DMS79 (cell line): ENCODE measurements at regions not wholly inside any gene's neighbourhood (a gene's known extent, or its start where the extent isn't known, plus 50 kb on each side); places are given as distances from the start of the nearest gene placed in this dataset.

Experiments used
- DNase-seq: peaks from one replicate; lab custom pipeline; 2025; lab: John Stamatoyannopoulos, UW

- DNase-seq: no peak
These were observed 167.8 kb downstream of the RAB28 start for GRCh38 chr4:13316354-13316753.

GRCh38 chr4:13313856-13314255 is 170.3 kb downstream of the RAB28 start:
- no peak for DNase-seq

- no peak for DNase-seq
These were observed 171.9 kb downstream of the RAB28 start for GRCh38 chr4:13312264-13312663.

GRCh38 chr4:13309751-13310150 is 174.4 kb downstream of the RAB28 start:
- no peak for DNase-seq

- DNase-seq: no peak
These were observed 177.8 kb downstream of the RAB28 start for GRCh38 chr4:13306356-13306755.

- DNase-seq: no peak
These were observed 181.3 kb downstream of the RAB28 start for GRCh38 chr4:13302876-13303275.

- no peak for DNase-seq
These were observed 184.8 kb downstream of the RAB28 start for GRCh38 chr4:13299343-13299742.

GRCh38 chr4:13298655-13299054 is 185.5 kb downstream of the RAB28 start:
- no peak for DNase-seq

- DNase-seq: no peak
These were observed 187.2 kb downstream of the RAB28 start for GRCh38 chr4:13296986-13297385.

GRCh38 chr4:13294961-13295605 is 189.1 kb downstream of the RAB28 start:
- no peak for DNase-seq

GRCh38 chr4:13292372-13292771 is 191.8 kb downstream of the RAB28 start:
- DNase-seq: no peak

- DNase-seq: no peak
These were observed 194.7 kb downstream of the RAB28 start for GRCh38 chr4:13289391-13289790.

- no peak for DNase-seq
These were observed 198.8 kb downstream of the RAB28 start for GRCh38 chr4:13285336-13285735.

GRCh38 chr4:13284932-13285331 is 199.2 kb downstream of the RAB28 start:
- DNase-seq: no peak

- no peak for DNase-seq
These were observed 207.8 kb downstream of the RAB28 start for GRCh38 chr4:13276357-13276756.

GRCh38 chr4:13268703-13269102 is 215.4 kb downstream of the RAB28 start:
- no peak for DNase-seq

GRCh38 chr4:13268165-13268564 is 216.0 kb downstream of the RAB28 start:
- DNase-seq: no peak

- no peak for DNase-seq
These were observed 217.0 kb downstream of the RAB28 start for GRCh38 chr4:13267091-13267490.

GRCh38 chr4:13266687-13267086 is 217.5 kb downstream of the RAB28 start:
- no peak for DNase-seq

GRCh38 chr4:13263967-13264525 is 220.1 kb downstream of the RAB28 start:
- no peak for DNase-seq

- no peak for DNase-seq
These were observed 221.3 kb downstream of the RAB28 start for GRCh38 chr4:13262816-13263215.

- no peak for DNase-seq
These were observed 222.5 kb downstream of the RAB28 start for GRCh38 chr4:13261486-13262257.

- no peak for DNase-seq
These were observed 223.6 kb downstream of the RAB28 start for GRCh38 chr4:13260513-13260912.
